ENCODE measurements at regions not wholly inside any gene's neighbourhood (a gene's known extent, or its start where the extent isn't known, plus 50 kb on each side); places are given as distances from the start of the nearest gene placed in this dataset.

DNA sequence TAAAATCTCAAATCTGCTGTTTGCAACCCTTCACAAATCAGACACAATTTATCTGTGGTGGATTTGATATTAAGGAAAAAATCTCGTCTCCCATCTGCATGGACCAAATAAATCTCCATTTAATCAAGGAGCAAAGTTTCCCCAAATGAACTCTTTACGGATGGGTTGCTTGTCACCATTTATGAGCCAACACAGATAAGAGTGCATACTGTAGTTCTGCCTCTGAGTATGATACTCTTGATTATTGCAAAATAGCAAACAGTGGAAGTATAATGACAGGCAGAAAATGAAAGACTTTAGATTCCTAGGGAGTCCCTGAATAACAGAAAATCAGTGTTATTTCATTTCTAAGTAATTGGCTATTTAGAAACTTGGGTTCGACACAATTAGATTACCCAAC, 1395.9 kb downstream of the FAM181B start:
- TF ChIP-seq, protein P1, sequence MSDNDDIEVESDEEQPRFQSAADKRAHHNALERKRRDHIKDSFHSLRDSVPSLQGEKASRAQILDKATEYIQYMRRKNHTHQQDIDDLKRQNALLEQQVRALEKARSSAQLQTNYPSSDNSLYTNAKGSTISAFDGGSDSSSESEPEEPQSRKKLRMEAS (IDR thresholded peaks at IDR 0.05), result no peak
- TF ChIP-seq EGR1 (IDR thresholded peaks at IDR 0.05), result no peak
- no peak for TF ChIP-seq TCF12 (IDR thresholded peaks at IDR 0.05; ENCODE audit: low read depth)
- TF ChIP-seq CREB1 (IDR thresholded peaks at IDR 0.05; ENCODE audit: low read depth), result no peak
- TF ChIP-seq TAF1 (IDR thresholded peaks at IDR 0.05; ENCODE audit: low read depth), result no peak
- TF ChIP-seq YY1 (IDR thresholded peaks at IDR 0.05; ENCODE audit: low read depth), result no peak
- TF ChIP-seq EP300 (IDR thresholded peaks at IDR 0.05; ENCODE audit: borderline replicate concordance), result no peak
- no peak for TF ChIP-seq CEBPB (IDR thresholded peaks at IDR 0.05)
- TF ChIP-seq NFIC (IDR thresholded peaks at IDR 0.05), result no peak

Data from Ishikawa (cell line).